ENCODE measurements at regions not wholly inside any gene's neighbourhood (a gene's known extent, or its start where the extent isn't known, plus 50 kb on each side); places are given as distances from the start of the nearest gene placed in this dataset.

- TF ChIP-seq CTCF (conservative IDR thresholded peaks at IDR 0.05; ENCODE audit: low read length) (no peak), EZH2phosphoT487 (IDR thresholded peaks at IDR 0.05; ENCODE audit: borderline replicate concordance, low read depth, low read length) (no peak)
These were observed 1589.4 kb downstream of the MAT2B start for GRCh38 chr5:165094782-165095181.
